ENCODE measurements at regions not wholly inside any gene's neighbourhood (a gene's known extent, or its start where the extent isn't known, plus 50 kb on each side); places are given as distances from the start of the nearest gene placed in this dataset.
"Not testable (repeated sequence)": the region's sequence is repeated elsewhere in the genome, so short reads cannot be mapped to it uniquely, and the experiment has no call there.

- TF ChIP-seq CTCF (conservative IDR thresholded peaks at IDR 0.05; ENCODE audit: low read depth, low read length); EZH2 (IDR thresholded peaks at IDR 0.05; ENCODE audit: low read length, unreplicated experiment): not testable (repeated sequence)
Measured at GRCh38 chr14:48561438-48561837, 886.0 kb upstream of the MDGA2 start.
